ENCODE measurements at regions not wholly inside any gene's neighbourhood (a gene's known extent, or its start where the extent isn't known, plus 50 kb on each side); places are given as distances from the start of the nearest gene placed in this dataset.

GRCh38 chr16:80356365-80356764 is 184.4 kb upstream of the DYNLRB2 start:
- no peak for DNase-seq (ENCODE audit: low spot score)

GRCh38 chr16:80355335-80355734 is 185.5 kb upstream of the DYNLRB2 start:
- no peak for DNase-seq (ENCODE audit: low spot score)

- DNase-seq (ENCODE audit: low spot score): no peak
These were observed 190.7 kb upstream of the DYNLRB2 start for GRCh38 chr16:80350061-80350460.

GRCh38 chr16:80347900-80348299 is 192.9 kb upstream of the DYNLRB2 start:
- no peak for DNase-seq (ENCODE audit: low spot score)

- DNase-seq (ENCODE audit: low spot score): no peak
These were observed 193.8 kb upstream of the DYNLRB2 start for GRCh38 chr16:80347002-80347401.

- no peak for DNase-seq (ENCODE audit: low spot score)
These were observed 194.6 kb upstream of the DYNLRB2 start for GRCh38 chr16:80346111-80346632.

GRCh38 chr16:80345701-80346100 is 195.1 kb upstream of the DYNLRB2 start:
- no peak for DNase-seq (ENCODE audit: low spot score)

GRCh38 chr16:80344570-80344969 is 196.2 kb upstream of the DYNLRB2 start:
- no peak for DNase-seq (ENCODE audit: low spot score)

- DNase-seq (ENCODE audit: low spot score): no peak
These were observed 199.5 kb upstream of the DYNLRB2 start for GRCh38 chr16:80341263-80341662.

GRCh38 chr16:80337786-80338185 is 203.0 kb upstream of the DYNLRB2 start:
- DNase-seq (ENCODE audit: low spot score): no peak

GRCh38 chr16:80330803-80331202 is 210.0 kb upstream of the DYNLRB2 start:
- no peak for DNase-seq (ENCODE audit: low spot score)

GRCh38 chr16:80330150-80330549 is 210.6 kb upstream of the DYNLRB2 start:
- no peak for DNase-seq (ENCODE audit: low spot score)

GRCh38 chr16:80327740-80328139 is 213.1 kb upstream of the DYNLRB2 start:
- no peak for DNase-seq (ENCODE audit: low spot score)

- DNase-seq (ENCODE audit: low spot score): no peak
These were observed 216.4 kb upstream of the DYNLRB2 start for GRCh38 chr16:80324371-80324770.

GRCh38 chr16:80323808-80324195 is 217.0 kb upstream of the DYNLRB2 start:
- no peak for DNase-seq (ENCODE audit: low spot score)

- DNase-seq (ENCODE audit: low spot score): no peak
These were observed 217.5 kb upstream of the DYNLRB2 start for GRCh38 chr16:80323187-80323807.

- no peak for DNase-seq (ENCODE audit: low spot score)
These were observed 221.6 kb upstream of the DYNLRB2 start for GRCh38 chr16:80319181-80319580.

GRCh38 chr16:80318107-80318506 is 222.7 kb upstream of the DYNLRB2 start:
- DNase-seq (ENCODE audit: low spot score): no peak

GRCh38 chr16:80317599-80318037 is 223.2 kb upstream of the DYNLRB2 start:
- no peak for DNase-seq (ENCODE audit: low spot score)

- DNase-seq (ENCODE audit: low spot score): no peak
These were observed 223.7 kb upstream of the DYNLRB2 start for GRCh38 chr16:80317116-80317515.

- no peak for DNase-seq (ENCODE audit: low spot score)
These were observed 226.8 kb upstream of the DYNLRB2 start for GRCh38 chr16:80314042-80314441.

GRCh38 chr16:80309178-80309577 is 231.6 kb upstream of the DYNLRB2 start:
- DNase-seq (ENCODE audit: low spot score): no peak

- no peak for DNase-seq (ENCODE audit: low spot score)
These were observed 235.4 kb upstream of the DYNLRB2 start for GRCh38 chr16:80305410-80305809.

GRCh38 chr16:80303691-80304090 is 237.1 kb upstream of the DYNLRB2 start:
- no peak for DNase-seq (ENCODE audit: low spot score)

Data from CD4-positive, alpha-beta T cell treated with Interleukin-6 at 100 ng/mL for 8 hours (primary cell).